SK-N-SH treated with all-trans-retinoic acid at 6 μM for 48 hours (cell line): ENCODE measurements at regions not wholly inside any gene's neighbourhood (a gene's known extent, or its start where the extent isn't known, plus 50 kb on each side); places are given as distances from the start of the nearest gene placed in this dataset.

Experiments
- ATAC-seq: fragments of 200-7000 bp; cut with Tn5 transposase; 3 replicates; pipeline ENCODE4 v1.9.1; 2020; ENCODE audit warnings: mild to moderate bottlenecking, moderate library complexity
- ARNTL ChIP-seq: fragments of 450-650 bp; formaldehyde crosslinking; IDR thresholded peaks from 2 replicates; pipeline ENCODE4 v1.5.0; 2020; ENCODE audit warnings: low read depth, mild to moderate bottlenecking, moderate library complexity, borderline replicate concordance
- BACH2 ChIP-seq: fragments of 250-450 bp; sonication (Bioruptor Pico); IDR thresholded peaks from 2 replicates; pipeline ENCODE4 v1.9.0; 2021; ENCODE audit warnings: mild to moderate bottlenecking, borderline replicate concordance
- CREB5 ChIP-seq: fragments of 250-450 bp; sonication (Bioruptor Pico); IDR thresholded peaks from 2 replicates; pipeline ENCODE4 v1.5.1; 2020; ENCODE audit warnings: low read depth, mild to moderate bottlenecking, moderate library complexity
- CSDC2 ChIP-seq: fragments of 250-450 bp; sonication (Bioruptor Pico); IDR thresholded peaks from 2 replicates; pipeline ENCODE4 v1.5.0; 2020; ENCODE audit warnings: mild to moderate bottlenecking, moderate library complexity
- CSRNP3 ChIP-seq: fragments of 250-450 bp; sonication (Bioruptor Pico); IDR thresholded peaks from 2 replicates; pipeline ENCODE4 v1.5.1; 2021; ENCODE audit warnings: mild to moderate bottlenecking, moderate library complexity
- ESRRG ChIP-seq: fragments of 250-450 bp; sonication (Bioruptor Pico); IDR thresholded peaks from 2 replicates; pipeline ENCODE4 v1.6.1; 2021; ENCODE audit warnings: mild to moderate bottlenecking
- GLIS3 ChIP-seq: fragments of 250-450 bp; sonication (Bioruptor Pico); IDR thresholded peaks from 2 replicates; pipeline ENCODE4 v1.5.0; 2020; ENCODE audit warnings: mild to moderate bottlenecking, moderate library complexity
- ISL1 ChIP-seq: fragments of 250-450 bp; sonication (Bioruptor Pico); IDR thresholded peaks from 2 replicates; pipeline ENCODE4 v2.1.2; 2022; ENCODE audit warnings: mild to moderate bottlenecking, moderate library complexity
- OSR1 ChIP-seq: fragments of 250-450 bp; sonication (Bioruptor Pico); IDR thresholded peaks from 2 replicates; pipeline ENCODE4 v1.8.0; 2022; ENCODE audit warnings: moderate library complexity, mild to moderate bottlenecking, inconsistent platforms
- PATZ1 ChIP-seq: fragments of 250-450 bp; sonication (Bioruptor Pico); IDR thresholded peaks from 2 replicates; pipeline ENCODE4 v1.8.0; 2020; ENCODE audit warnings: mild to moderate bottlenecking, moderate library complexity, borderline replicate concordance
- POU6F1 ChIP-seq: fragments of 250-450 bp; sonication (Bioruptor Pico); IDR thresholded peaks from 2 replicates; pipeline ENCODE4 v1.8.0; 2021; ENCODE audit warnings: low read depth, mild to moderate bottlenecking, moderate library complexity, borderline replicate concordance
- PPARA ChIP-seq: fragments of 250-450 bp; sonication (Bioruptor Pico); IDR thresholded peaks from 2 replicates; pipeline ENCODE4 v1.5.0; 2020; ENCODE audit warnings: mild to moderate bottlenecking, borderline replicate concordance
- RARB ChIP-seq: fragments of 250-450 bp; sonication (Bioruptor Pico); IDR thresholded peaks from 2 replicates; pipeline ENCODE4 v1.8.0; 2021; ENCODE audit warnings: mild to moderate bottlenecking, moderate library complexity
- TCF4 ChIP-seq: fragments of 250-450 bp; sonication (Bioruptor Pico); IDR thresholded peaks from 2 replicates; pipeline ENCODE4 v1.8.0; 2021; ENCODE audit warnings: mild to moderate bottlenecking, moderate library complexity, borderline replicate concordance
- TSHZ2 ChIP-seq: fragments of 250-450 bp; sonication (Bioruptor Pico); IDR thresholded peaks from 2 replicates; pipeline ENCODE4 v1.5.0; 2020; ENCODE audit warnings: mild to moderate bottlenecking, moderate library complexity
- ZC3H10 ChIP-seq: fragments of 250-450 bp; sonication (Bioruptor Pico); IDR thresholded peaks from 2 replicates; pipeline ENCODE4 v1.5.1; 2021; ENCODE audit warnings: mild to moderate bottlenecking, moderate library complexity
- ZFP30 ChIP-seq: fragments of 450-650 bp; formaldehyde crosslinking; IDR thresholded peaks from 2 replicates; pipeline ENCODE4 v1.5.0; 2022; ENCODE audit warnings: mild to moderate bottlenecking, moderate library complexity
- ZNF565 ChIP-seq: fragments of 450-650 bp; formaldehyde crosslinking; conservative IDR thresholded peaks from 2 replicates; pipeline ENCODE4 v1.5.0; 2020; ENCODE audit warnings: low read depth, mild to moderate bottlenecking, moderate library complexity
- ZNF70 ChIP-seq: fragments of 450-650 bp; formaldehyde crosslinking; IDR thresholded peaks from 2 replicates; pipeline ENCODE4 v1.5.0; 2020; ENCODE audit warnings: mild to moderate bottlenecking, moderate library complexity
- ZNF8 ChIP-seq: fragments of 450-650 bp; formaldehyde crosslinking; IDR thresholded peaks from 2 replicates; pipeline ENCODE4 v1.5.0; 2020; ENCODE audit warnings: mild to moderate bottlenecking, moderate library complexity

GRCh38 chr2:125559186-125559585 is 1096.8 kb upstream of the GYPC start:
- no peak for ATAC-seq
- no peak for TF ChIP-seq POU6F1 (CRISPR knock-in tag)
- no peak for TF ChIP-seq ISL1 (CRISPR knock-in tag)
- no peak for TF ChIP-seq RARB (CRISPR knock-in tag)
- TF ChIP-seq ESRRG (CRISPR knock-in tag), result no peak
- no peak for TF ChIP-seq ARNTL (CRISPR knock-in tag)
- TF ChIP-seq ZNF8 (CRISPR knock-in tag), result no peak

GRCh38 chr2:125560855-125561254 is 1095.1 kb upstream of the GYPC start:
- TF ChIP-seq OSR1 (CRISPR knock-in tag) (no peak), CSRNP3 (CRISPR knock-in tag) (no peak), RARB (CRISPR knock-in tag) (no peak), GLIS3 (CRISPR knock-in tag) (no peak), ESRRG (CRISPR knock-in tag) (no peak), TCF4 (no peak), ISL1 (CRISPR knock-in tag) (no peak), ZNF70 (CRISPR knock-in tag) (no peak), ZNF565 (CRISPR knock-in tag) (no peak), POU6F1 (CRISPR knock-in tag) (no peak), CREB5 (no peak), PPARA (CRISPR knock-in tag) (no peak)
- no peak for ATAC-seq

- no peak for ATAC-seq
- TF ChIP-seq PATZ1, result no peak
- no peak for TF ChIP-seq ZFP30 (CRISPR knock-in tag)
- no peak for TF ChIP-seq TSHZ2
- no peak for TF ChIP-seq ZNF70 (CRISPR knock-in tag)
- no peak for TF ChIP-seq BACH2 (CRISPR knock-in tag)
- TF ChIP-seq ISL1 (CRISPR knock-in tag), result no peak
- TF ChIP-seq ZNF565 (CRISPR knock-in tag), result no peak
- no peak for TF ChIP-seq ZC3H10
- TF ChIP-seq OSR1 (CRISPR knock-in tag), result no peak
- TF ChIP-seq CSDC2 (CRISPR knock-in tag), result no peak
Measured at GRCh38 chr2:125561302-125561701, 1094.7 kb upstream of the GYPC start.
